Vagina (tissue), 2 donors: ENCODE measurements at regions not wholly inside any gene's neighbourhood (a gene's known extent, or its start where the extent isn't known, plus 50 kb on each side); places are given as distances from the start of the nearest gene placed in this dataset.

Source experiments
- DNase-seq, 2 donors: peaks; one replicate each; pipeline ENCODE4 v3.0.0-alpha.2; 2017; ENCODE audit errors: extremely low spot score in 2 of 2
- H3K27ac ChIP-seq: fragments of 200-600 bp; sonication (generic); one replicate; pipeline ENCODE4 v1.5.1; 2019
- H3K27me3 ChIP-seq: fragments of 200-600 bp; sonication (generic); one replicate; pipeline ENCODE4 v1.5.1; 2019
- H3K36me3 ChIP-seq, 2 donors: fragments of 200-600 bp; sonication (generic); one replicate each; pipeline ENCODE4 v1.5.1; 2017 to 2019
- H3K4me1 ChIP-seq: fragments of 200-600 bp; sonication (generic); one replicate; pipeline ENCODE4 v1.5.1; 2019
- H3K4me3 ChIP-seq, 2 donors: fragments of 200-600 bp; sonication (generic); 1 replicate in 1 of 2; 2 replicates in 1 of 2; pipeline ENCODE4 v1.5.1; 2016 to 2019
- H3K9me3 ChIP-seq: fragments of 200-600 bp; sonication (generic); one replicate; pipeline ENCODE4 v1.5.1; 2019
- CTCF ChIP-seq, 3 experiments: fragments of 450-650 bp in 2 of 3; fragments of 200-600 bp in 1 of 3; sonication (generic) in 1 of 3; IDR thresholded peaks; one replicate each; pipeline ENCODE4 v1.5.1; 2017 to 2019; ENCODE audit warnings: antibody characterized with exemption in 3 of 3, mild to moderate bottlenecking in 2 of 3, moderate library complexity in 2 of 3
- POLR2A ChIP-seq, 2 donors: fragments of 450-650 bp; IDR thresholded peaks; one replicate each; pipeline ENCODE4 v1.6.1; 2017; ENCODE audit warnings: antibody characterized with exemption in 2 of 2, mild to moderate bottlenecking in 2 of 2, moderate library complexity in 2 of 2
- POLR2AphosphoS5 ChIP-seq, 2 donors: sonication (generic); formaldehyde crosslinking; IDR thresholded peaks; one replicate each; pipeline ENCODE4 v1.9.0; 2017; ENCODE audit warnings: antibody characterized with exemption in 2 of 2, mild to moderate bottlenecking in 2 of 2, low read depth in 1 of 2; ENCODE audit not compliant: insufficient read depth in 1 of 2
- intact Hi-C: fragments of 100-400 bp; cut with DNase I; formaldehyde crosslinking; loops from one replicate; pipeline ENCODE4 v1.15.1; 2023

- Histone ChIP-seq H3K27me3 (no peaks in the 10 kb centered on the region), H3K4me1 (peaks cover 23% of the 10 kb centered on the region), H3K27ac (peak overlapping the region; percentile 64), H3K9me3 (no peaks in the 10 kb centered on the region), H3K4me3 (no peak overlapping the region), H3K36me3 (no peaks in the 10 kb centered on the region)
- intact Hi-C loops = no loop called here
- no peak for TF ChIP-seq POLR2AphosphoS5 (IDR thresholded peaks at IDR 0.05; ENCODE audit: insufficient read depth in 1 of 2, low read depth in 1 of 2)
- peak in 1 of 3 experiments; percentile 49 for TF ChIP-seq CTCF (IDR thresholded peaks at IDR 0.05)
- DNase-seq = no peak
These were observed 75.2 kb upstream of the KSR1 start for GRCh38 chr17:27381007-27381501.

GRCh38 chr17:27382025-27382424 lies 74.2 kb upstream of the KSR1 start:
- no peaks in the 10 kb centered on the region for H3K27me3 ChIP-seq
- intact Hi-C loops = no loop called here
- no peak for DNase-seq
- H3K27ac ChIP-seq = no peak overlapping the region
- no peaks in the 10 kb centered on the region for H3K9me3 ChIP-seq
- H3K4me1 ChIP-seq = peaks cover 23% of the 10 kb centered on the region
- H3K36me3 ChIP-seq = no peaks in the 10 kb centered on the region
- no peak for TF ChIP-seq POLR2AphosphoS5 (IDR thresholded peaks at IDR 0.05; ENCODE audit: insufficient read depth in 1 of 2, low read depth in 1 of 2)
- no peak for TF ChIP-seq POLR2A (IDR thresholded peaks at IDR 0.05)
- no peak for TF ChIP-seq CTCF (IDR thresholded peaks at IDR 0.05)
- no peak overlapping the region for H3K4me3 ChIP-seq

GRCh38 chr17:27384261-27384701 lies 72.0 kb upstream of the KSR1 start:
- Histone ChIP-seq H3K27ac (no peak overlapping the region), H3K9me3 (no peaks in the 10 kb centered on the region), H3K27me3 (no peaks in the 10 kb centered on the region), H3K36me3 (no peaks in the 10 kb centered on the region), H3K4me3 (no peak overlapping the region), H3K4me1 (peaks cover 20% of the 10 kb centered on the region)
- intact Hi-C loops = no loop called here
- no peak for DNase-seq
- TF ChIP-seq POLR2AphosphoS5 (IDR thresholded peaks at IDR 0.05; ENCODE audit: insufficient read depth in 1 of 2, low read depth in 1 of 2) (peak in 1 of 2 donors; percentile 57), CTCF (IDR thresholded peaks at IDR 0.05) (no peak), POLR2A (IDR thresholded peaks at IDR 0.05) (no peak)

GRCh38 chr17:27384726-27385125 lies 71.5 kb upstream of the KSR1 start:
- no peaks in the 10 kb centered on the region for H3K9me3 ChIP-seq
- peaks cover 16% of the 10 kb centered on the region for H3K4me1 ChIP-seq
- H3K36me3 ChIP-seq = no peaks in the 10 kb centered on the region
- H3K27ac ChIP-seq = no peak overlapping the region
- TF ChIP-seq POLR2AphosphoS5 (IDR thresholded peaks at IDR 0.05; ENCODE audit: insufficient read depth in 1 of 2, low read depth in 1 of 2) (no peak), CTCF (IDR thresholded peaks at IDR 0.05) (no peak), POLR2A (IDR thresholded peaks at IDR 0.05) (no peak)
- no peak overlapping the region for H3K4me3 ChIP-seq
- DNase-seq = no peak
- intact Hi-C loops = no loop called here
- no peaks in the 10 kb centered on the region for H3K27me3 ChIP-seq

GRCh38 chr17:27385626-27386025 lies 70.6 kb upstream of the KSR1 start:
- no peak for TF ChIP-seq POLR2AphosphoS5 (IDR thresholded peaks at IDR 0.05; ENCODE audit: insufficient read depth in 1 of 2, low read depth in 1 of 2)
- no peak for TF ChIP-seq CTCF (IDR thresholded peaks at IDR 0.05)
- no peak for TF ChIP-seq POLR2A (IDR thresholded peaks at IDR 0.05)
- Histone ChIP-seq H3K9me3 (no peaks in the 10 kb centered on the region), H3K27ac (no peak overlapping the region), H3K27me3 (no peaks in the 10 kb centered on the region), H3K4me3 (no peak overlapping the region), H3K4me1 (peaks cover 7% of the 10 kb centered on the region), H3K36me3 (no peaks in the 10 kb centered on the region)
- DNase-seq = no peak
- intact Hi-C loops = no loop called here
